Psoas muscle (tissue), 7 donors: ENCODE measurements at regions not wholly inside any gene's neighbourhood (a gene's known extent, or its start where the extent isn't known, plus 50 kb on each side); places are given as distances from the start of the nearest gene placed in this dataset.
A peak's percentile ranks its signal among the peaks of the same experiment; 100 is the strongest.

Experiments used
- ATAC-seq, 4 donors: fragments of 200-7000 bp; cut with Tn5 transposase; one replicate each; pipeline ENCODE4 v1.9.1; 2020; ENCODE audit warnings: moderate library complexity in 3 of 4, mild to moderate bottlenecking in 2 of 4
- DNase-seq, 2 donors: peaks; one replicate each; pipeline ENCODE4 v3.0.0-alpha.2; 2020
- H3K27ac ChIP-seq: fragments of 200-600 bp; one replicate; pipeline ENCODE4 v1.8.0; 2022
- H3K27me3 ChIP-seq, 3 donors: fragments of 200-600 bp in 1 of 3; one replicate each; pipeline versions ENCODE4 v1.6.1 to v1.8.0; 2013 to 2022; ENCODE audit warnings: low read length in 2 of 3, mild to moderate bottlenecking in 2 of 3, moderate library complexity in 1 of 3; ENCODE audit not compliant: insufficient read depth in 3 of 3
- H3K36me3 ChIP-seq, 2 donors: fragments of 200-600 bp in 1 of 2; one replicate each; pipeline versions ENCODE4 v1.6.1 to v1.8.0; 2013 to 2022; ENCODE audit warnings: low read depth in 1 of 2, mild to moderate bottlenecking in 1 of 2, moderate library complexity in 1 of 2; ENCODE audit not compliant: insufficient read depth in 1 of 2
- H3K4me1 ChIP-seq: fragments of 200-600 bp; one replicate; pipeline ENCODE4 v1.8.0; 2022
- H3K4me3 ChIP-seq: fragments of 200-600 bp; one replicate; pipeline ENCODE4 v1.8.0; 2022; ENCODE audit warnings: mild to moderate bottlenecking
- H3K9me3 ChIP-seq: fragments of 200-600 bp; one replicate; pipeline ENCODE4 v1.8.0; 2022
- CTCF ChIP-seq: fragments of 200-600 bp; IDR thresholded peaks from one replicate; pipeline ENCODE4 v1.8.0; 2022; ENCODE audit warnings: antibody characterized with exemption
- WGBS, 3 donors: extraction: QIAGEN DNeasy Blood & Tissue Kit; methylation state at CpG; one replicate each; pipeline versions ENCODE4 v1.1.6 to v1.1.7; 2013; 5-methylcytosine and 5-hydroxymethylcytosine counted together
- intact Hi-C, 2 donors: fragments of 100-400 bp; cut with DNase I; formaldehyde crosslinking; loops; one replicate each; pipeline versions ENCODE4 v1.11.0 to v1.14.2; 2022
- donor health status: healthy with polysubstance abuse.
- donor health status: DM: no; HTN: no; CAD: no; lungs with moderate emphysema.
- donor health status: Bipolar disorder and iron deficiency.
- donor health status: healthy.
- donor health status: DM: yes; HTN: yes; CAD: no.
- donor health status: DM: no; HTN: no; CAD: no.
- donor health status: DM: yes; HTN: yes; CAD: no.

- no peak overlapping the region for H3K27ac ChIP-seq
- intact Hi-C loops, result no loop called here
- DNase-seq (no peak), ATAC-seq (peak in 2 of 4 donors; percentile 31 to 39)
- H3K4me1 ChIP-seq, result peaks cover 9% of the 10 kb centered on the region
- 26 to 55% (median 51%) methylated on average over 2 of the region's 2 CpGs for WGBS, 3 donors
- H3K36me3 ChIP-seq, result no peaks in the 10 kb centered on the region
- no peaks in the 10 kb centered on the region for H3K27me3 ChIP-seq
- H3K9me3 ChIP-seq, result no peaks in the 10 kb centered on the region
- no peak overlapping the region for H3K4me3 ChIP-seq
- no peak for TF ChIP-seq CTCF
These were observed 369.6 kb upstream of the USP24 start for GRCh38 chr1:55584526-55585401.

- ATAC-seq (no peak), DNase-seq (no peak)
- 91 to 97% (median 94%) methylated on average over 4 of the region's 4 CpGs for WGBS, 3 donors
- Histone ChIP-seq H3K27ac (no peak overlapping the region), H3K9me3 (no peaks in the 10 kb centered on the region), H3K4me3 (no peak overlapping the region), H3K27me3 (no peaks in the 10 kb centered on the region), H3K36me3 (no peaks in the 10 kb centered on the region), H3K4me1 (peaks cover 9% of the 10 kb centered on the region)
- intact Hi-C loops, result no loop called here
- no peak for TF ChIP-seq CTCF
These were observed 366.9 kb upstream of the USP24 start for GRCh38 chr1:55582084-55582483.

- H3K4me3 ChIP-seq, result no peak overlapping the region
- ATAC-seq, result peak; percentile 52 to 80 (median 73)
- H3K27me3 ChIP-seq, result no peaks in the 10 kb centered on the region
- 30 to 61% (median 45%) methylated on average over 3 of the region's 3 CpGs for WGBS, 3 donors
- intact Hi-C loops, result no loop called here
- no peak for TF ChIP-seq CTCF
- H3K4me1 ChIP-seq, result peaks cover 9% of the 10 kb centered on the region
- no peak for DNase-seq
- no peaks in the 10 kb centered on the region for H3K9me3 ChIP-seq
- H3K27ac ChIP-seq, result peak overlapping the region; percentile 17
- no peaks in the 10 kb centered on the region for H3K36me3 ChIP-seq
These were observed 365.7 kb upstream of the USP24 start for GRCh38 chr1:55580845-55581332.

- Histone ChIP-seq H3K27ac (no peak overlapping the region), H3K4me1 (no peaks in the 10 kb centered on the region), H3K36me3 (no peaks in the 10 kb centered on the region), H3K4me3 (no peak overlapping the region), H3K27me3 (no peaks in the 10 kb centered on the region), H3K9me3 (no peaks in the 10 kb centered on the region)
- ATAC-seq, result no peak
- DNase-seq, result no peak
- no peak for TF ChIP-seq CTCF
- 82 to 91% (median 89%) methylated on average over 3 of the region's 3 CpGs for WGBS, 3 donors
- intact Hi-C loops, result no loop called here
These were observed 364.3 kb upstream of the USP24 start for GRCh38 chr1:55579332-55580001.
